H1 (cell line): ENCODE measurements at regions not wholly inside any gene's neighbourhood (a gene's known extent, or its start where the extent isn't known, plus 50 kb on each side); places are given as distances from the start of the nearest gene placed in this dataset.

Experiments used
- CTCF ChIA-PET: fragments of 300-600 bp; sonication (Branson Sonifier 250); formaldehyde crosslinking; loops from one replicate; lab custom pipeline; 2021; ENCODE audit not compliant: partially characterized antibody; lab: Charles Lee
- POLR2A ChIA-PET: fragments of 300-600 bp; sonication (Branson Sonifier 250); formaldehyde crosslinking; loops from one replicate; lab custom pipeline; 2021; ENCODE audit warnings: inconsistent platforms; ENCODE audit not compliant: partially characterized antibody; lab: Charles Lee
- DNase-seq, 2 experiments: peaks; one replicate each; pipeline versions ENCODE4 v3.0.0 to v3.0.0-alpha.2; 2010 to 2022; ENCODE audit warnings: low spot score in 2 of 2, low read depth in 1 of 2, mixed read lengths in 1 of 2
- FAIRE-seq: peaks from 2 replicates; lab custom pipeline; 2011; peaks lifted over from hg19 to GRCh38; lab: Jason Lieb, UNC
- H2AFZ ChIP-seq: 2 replicates; pipeline ENCODE4 v1.8.1; 2012; ENCODE audit warnings: low read length, inconsistent platforms
- H2AK5ac ChIP-seq: 2 replicates; pipeline ENCODE4 v1.6.1; 2013; ENCODE audit warnings: low read depth, low read length
- H2BK120ac ChIP-seq: replicated peaks from 2 replicates; pipeline ENCODE3; 2013; ENCODE audit warnings: low read depth, low read length, inconsistent platforms
- H2BK12ac ChIP-seq: 2 replicates; pipeline ENCODE4 v1.6.1; 2013; ENCODE audit warnings: low read depth, low read length
- H2BK15ac ChIP-seq: 2 replicates; pipeline ENCODE4 v1.6.1; 2013; ENCODE audit warnings: low read length
- H2BK20ac ChIP-seq: 2 replicates; pipeline ENCODE4 v1.6.1; 2013; ENCODE audit warnings: low read length
- H2BK5ac ChIP-seq: 2 replicates; pipeline ENCODE4 v1.6.1; 2013; ENCODE audit warnings: low read depth, low read length
- H3K14ac ChIP-seq: 2 replicates; pipeline ENCODE4 v1.6.1; 2013; ENCODE audit warnings: inconsistent platforms; ENCODE audit not compliant: insufficient read length
- H3K18ac ChIP-seq: 2 replicates; pipeline ENCODE4 v1.6.1; 2013; ENCODE audit warnings: low read length; ENCODE audit errors: extremely low read depth
- H3K23ac ChIP-seq: 2 replicates; pipeline ENCODE4 v1.6.1; 2013; ENCODE audit warnings: inconsistent platforms; ENCODE audit not compliant: insufficient read length
- H3K23me2 ChIP-seq: 2 replicates; pipeline ENCODE4 v1.6.1; 2013; ENCODE audit warnings: low read depth, low read length
- H3K27ac ChIP-seq: 2 replicates; pipeline ENCODE4 v1.6.1; 2011; ENCODE audit warnings: low read depth, low read length, inconsistent platforms
- H3K27me3 ChIP-seq, 4 experiments: replicated peaks in 1 of 4; 1 replicate in 1 of 4; 2 replicates in 3 of 4; pipeline versions ENCODE4 v1.6.1 to v1.8.1; 2011 to 2013; ENCODE audit warnings: low read length in 3 of 4, mild to moderate bottlenecking in 3 of 4, inconsistent platforms in 2 of 4, mixed read lengths in 2 of 4, moderate library complexity in 1 of 4; ENCODE audit not compliant: control insufficient read depth in 3 of 4, insufficient read depth in 3 of 4; ENCODE audit errors: extremely low read depth in 1 of 4
- H3K36me3 ChIP-seq, 4 experiments: 2 replicates each; pipeline versions ENCODE4 v1.6.1 to v1.8.1; 2011 to 2013; ENCODE audit warnings: mild to moderate bottlenecking in 4 of 4, low read length in 3 of 4, moderate library complexity in 2 of 4, control low read depth in 1 of 4, inconsistent platforms in 1 of 4; ENCODE audit not compliant: insufficient read depth in 4 of 4, control insufficient read depth in 2 of 4
- H3K4ac ChIP-seq: replicated peaks from 2 replicates; pipeline ENCODE3; 2013; ENCODE audit warnings: low read length, low read depth, mixed read lengths, inconsistent platforms; ENCODE audit not compliant: insufficient read length
- H3K4me1 ChIP-seq, 4 experiments: replicated peaks in 1 of 4; 1 replicate in 1 of 4; 2 replicates in 3 of 4; pipeline versions ENCODE4 v1.6.1 to v1.8.1; 2011 to 2013; ENCODE audit warnings: low read length in 3 of 4, inconsistent platforms in 2 of 4, mixed read lengths in 1 of 4; ENCODE audit not compliant: insufficient read depth in 4 of 4, control insufficient read depth in 3 of 4
- H3K4me2 ChIP-seq, 2 experiments: 2 replicates each; pipeline versions ENCODE4 v1.6.1 to v1.8.1; 2011 to 2013; ENCODE audit warnings: low read depth in 2 of 2, low read length in 2 of 2, control low read depth in 1 of 2, inconsistent platforms in 1 of 2, mild to moderate bottlenecking in 1 of 2; ENCODE audit not compliant: insufficient read depth in 1 of 2
- H3K4me3 ChIP-seq, 4 experiments: fragments of 200-600, 300-600 bp in 1 of 4; sonication (generic), shearing (Covaris generic), sonication (Bioruptor Twin) in 1 of 4; 2 replicates each; pipeline versions ENCODE4 v1.5.1 to v1.8.1; 2011 to 2016; ENCODE audit warnings: low read length in 4 of 4, low read depth in 3 of 4, control low read depth in 2 of 4, inconsistent platforms in 2 of 4, mild to moderate bottlenecking in 2 of 4, mixed read lengths in 1 of 4, moderate library complexity in 1 of 4; ENCODE audit not compliant: insufficient read depth in 2 of 4; ENCODE audit errors: extremely low read depth in 1 of 4
- H3K56ac ChIP-seq: replicated peaks from 2 replicates; pipeline ENCODE3; 2013; ENCODE audit warnings: low read depth, mild to moderate bottlenecking, mixed read lengths, low read length, inconsistent platforms; ENCODE audit not compliant: insufficient read length
- H3K79me1 ChIP-seq: 2 replicates; pipeline ENCODE4 v1.6.1; 2013; ENCODE audit warnings: low read depth, low read length, control low read depth
- H3K79me2 ChIP-seq, 2 experiments: 2 replicates each; pipeline versions ENCODE4 v1.6.1 to v1.8.1; 2012 to 2013; ENCODE audit warnings: low read length in 2 of 2, mild to moderate bottlenecking in 2 of 2, inconsistent platforms in 1 of 2; ENCODE audit not compliant: insufficient read depth in 2 of 2, control insufficient read depth in 1 of 2
- H3K9ac ChIP-seq, 4 experiments: replicated peaks in 1 of 4; 1 replicate in 1 of 4; 2 replicates in 3 of 4; pipeline versions ENCODE4 v1.6.1 to v1.8.1; 2011 to 2013; ENCODE audit warnings: low read depth in 3 of 4, low read length in 3 of 4, control low read depth in 2 of 4, mild to moderate bottlenecking in 2 of 4, moderate library complexity in 2 of 4, inconsistent platforms in 1 of 4; ENCODE audit errors: extremely low read depth in 1 of 4
- H3K9me3 ChIP-seq, 2 experiments: 2 replicates each; pipeline versions ENCODE4 v1.6.1 to v1.8.1; 2012 to 2013; ENCODE audit warnings: mild to moderate bottlenecking in 2 of 2, moderate library complexity in 2 of 2, control low read depth in 1 of 2, inconsistent platforms in 1 of 2, low read depth in 1 of 2, low read length in 1 of 2, mixed read lengths in 1 of 2; ENCODE audit not compliant: insufficient read depth in 2 of 2
- H4K20me1 ChIP-seq, 2 experiments: replicated peaks in 1 of 2; 2 replicates each; pipeline versions ENCODE3 to v1.8.1; 2011 to 2013; ENCODE audit warnings: inconsistent platforms in 2 of 2, low read length in 2 of 2, mild to moderate bottlenecking in 1 of 2; ENCODE audit not compliant: insufficient read depth in 2 of 2, control insufficient read depth in 1 of 2
- H4K5ac ChIP-seq: 2 replicates; pipeline ENCODE4 v1.6.1; 2013; ENCODE audit warnings: low read length, low read depth, mixed read lengths, inconsistent platforms; ENCODE audit not compliant: insufficient read length
- H4K8ac ChIP-seq: 2 replicates; pipeline ENCODE4 v1.8.0; 2013; ENCODE audit warnings: mild to moderate bottlenecking, moderate library complexity, low read length, inconsistent platforms; ENCODE audit not compliant: insufficient read depth; ENCODE audit errors: extremely low read depth
- H4K91ac ChIP-seq: replicated peaks from 2 replicates; pipeline ENCODE3; 2013; ENCODE audit warnings: low read length, mixed read lengths, inconsistent platforms; ENCODE audit not compliant: insufficient read length
- BACH1 ChIP-seq: IDR thresholded peaks from 2 replicates; pipeline ENCODE4 v1.6.1; 2012; ENCODE audit warnings: low read length, improper control_type of control experiment
- BCL11A ChIP-seq, 2 experiments: IDR thresholded peaks; one replicate each; pipeline ENCODE4 v1.6.1; 2011; ENCODE audit warnings: low read depth in 2 of 2, low read length in 2 of 2, mild to moderate bottlenecking in 2 of 2
- CBX5 ChIP-seq: fragments of 300-800, 300-1000 bp; sonication (generic); IDR thresholded peaks from 2 replicates; pipeline ENCODE4 v1.7.1; 2016; ENCODE audit warnings: antibody characterized with exemption, low read length, low read depth
- EGR1 ChIP-seq: IDR thresholded peaks from 2 replicates; pipeline ENCODE4 v1.6.1; 2011; ENCODE audit warnings: low read depth, low read length, borderline replicate concordance
- JUN ChIP-seq: IDR thresholded peaks from 2 replicates; pipeline ENCODE4 v1.6.1; 2011; ENCODE audit warnings: low read depth, mild to moderate bottlenecking, improper control_type of control experiment, low read length
- RAD21 ChIP-seq, 2 experiments: IDR thresholded peaks in 1 of 2; conservative IDR thresholded peaks in 1 of 2; 2 replicates each; pipeline ENCODE4 v1.6.1; 2011; ENCODE audit warnings: low read depth in 2 of 2, low read length in 2 of 2, improper control_type of control experiment in 1 of 2, inconsistent platforms in 1 of 2, mild to moderate bottlenecking in 1 of 2, moderate library complexity in 1 of 2
- SAP30 ChIP-seq: fragments of 300-600 bp; sonication (generic); IDR thresholded peaks from 2 replicates; pipeline ENCODE4 v1.7.1; 2012; ENCODE audit warnings: low read length, moderate library complexity, mild to moderate bottlenecking, inconsistent platforms; ENCODE audit not compliant: insufficient read depth, insufficient replicate concordance
- SP4 ChIP-seq: IDR thresholded peaks from 2 replicates; pipeline ENCODE4 v1.6.1; 2012; ENCODE audit warnings: low read length, inconsistent platforms
- SRF ChIP-seq: IDR thresholded peaks from 2 replicates; pipeline ENCODE4 v1.6.1; 2011; ENCODE audit warnings: mild to moderate bottlenecking, low read depth, low read length, moderate library complexity
- TAF7 ChIP-seq: optimal IDR thresholded peaks from 2 replicates; pipeline ENCODE3; 2011; ENCODE audit warnings: low read depth, mild to moderate bottlenecking, inconsistent platforms, low read length, moderate library complexity, borderline replicate concordance
- USF2 ChIP-seq: IDR thresholded peaks from 2 replicates; pipeline ENCODE4 v1.6.1; 2011; ENCODE audit warnings: low read length, improper control_type of control experiment
- WGBS, 2 experiments: shearing (Covaris generic) in 1 of 2; methylation state at CpG; one replicate each; pipeline versions ENCODE4 v1.1.6 to v1.1.7; 2013 to 2015; ENCODE audit warnings: low lambda C conversion rate in 2 of 2, mixed read lengths in 2 of 2, inconsistent platforms in 1 of 2, low coverage in 1 of 2, missing lambda C conversion rate in 1 of 2; ENCODE audit not compliant: insufficient replicate concordance in 2 of 2, insufficient coverage in 1 of 2, insufficient read length in 1 of 2; ENCODE audit errors: extremely low coverage in 1 of 2, missing lambda C conversion rate in 1 of 2; 5-methylcytosine and 5-hydroxymethylcytosine counted together

- no peak overlapping the region for H3K23ac ChIP-seq
- no peak overlapping the region for H2BK15ac ChIP-seq
- no peaks in the 10 kb centered on the region for H3K9me3 ChIP-seq
- H3K27ac ChIP-seq = no peak overlapping the region
- H3K23me2 ChIP-seq = no peaks in the 10 kb centered on the region; the same call in 1 of the 2 replicates
- no peak overlapping the region for H4K5ac ChIP-seq
- no peak overlapping the region for H2BK12ac ChIP-seq
- no peak overlapping the region for H3K4me3 ChIP-seq
- H3K27me3 ChIP-seq = no peaks in the 10 kb centered on the region
- H3K36me3 ChIP-seq = no peaks in the 10 kb centered on the region
- no peak overlapping the region for H3K56ac ChIP-seq
- no peaks in the 10 kb centered on the region for H3K79me2 ChIP-seq
- DNase-seq (no peak), FAIRE-seq (no peak)
- no peak overlapping the region for H4K8ac ChIP-seq
- no peak overlapping the region for H2BK5ac ChIP-seq
- ChIA-PET CTCF (interaction anchor here (1.8 kb wide), 1 partner anchor 9 kb away, joined by 6 read pairs; no protein-coding TSS in a partner anchor), POLR2A (no interaction called here)
- no peak overlapping the region for H3K14ac ChIP-seq
- 85% methylated on average over 2 of the region's 2 CpGs; no CpG with 5 or more reads in 1 of the 2 experiments for WGBS, 2 experiments
- no peak overlapping the region for H4K91ac ChIP-seq
- H3K79me1 ChIP-seq = no peaks in the 10 kb centered on the region
- no peak overlapping the region for H3K18ac ChIP-seq
- no peak overlapping the region for H2BK20ac ChIP-seq
- H4K20me1 ChIP-seq = no peaks in the 10 kb centered on the region
- TF ChIP-seq CBX5 (no peak), BCL11A (IDR thresholded peaks at IDR 0.05; ENCODE audit: low read depth in 2 of 2, low read length in 2 of 2) (no peak), SAP30 (no peak), JUN (no peak), USF2 (no peak), SP4 (no peak), TAF7 (no peak), RAD21 (IDR thresholded peaks at IDR 0.05 in 1 of 2, conservative IDR thresholded peaks at IDR 0.05 in 1 of 2; ENCODE audit: low read depth in 2 of 2, low read length in 2 of 2) (no peak), EGR1 (no peak), SRF (no peak), BACH1 (no peak)
- H3K4me1 ChIP-seq = no peaks in the 10 kb centered on the region
- no peak overlapping the region for H3K9ac ChIP-seq
- no peak overlapping the region for H2BK120ac ChIP-seq
- H3K4me2 ChIP-seq = no peak overlapping the region
- H3K4ac ChIP-seq = no peak overlapping the region
- H2AFZ ChIP-seq = no peak overlapping the region
- H2AK5ac ChIP-seq = no peak overlapping the region
These were observed 249.7 kb upstream of the CNTN4 start for GRCh38 chr3:1848935-1849334.
